Keratinocyte (primary cell): ENCODE measurements at regions not wholly inside any gene's neighbourhood (a gene's known extent, or its start where the extent isn't known, plus 50 kb on each side); places are given as distances from the start of the nearest gene placed in this dataset.

Experiments
- DNase-seq: peaks from one replicate; pipeline ENCODE4 v3.0.0-alpha.2; 2011; ENCODE audit warnings: low read depth, missing footprints, low spot score
- FAIRE-seq: peaks from 2 replicates; lab custom pipeline; 2011; peaks lifted over from hg19 to GRCh38; lab: Jason Lieb, UNC
- H2AFZ ChIP-seq: 2 replicates; pipeline ENCODE4 v1.6.0; 2012; ENCODE audit warnings: low read length, control low read depth, inconsistent platforms; ENCODE audit not compliant: control insufficient read depth
- H3K27ac ChIP-seq: 2 replicates; pipeline ENCODE4 v1.5.1; 2011; ENCODE audit warnings: low read length; ENCODE audit not compliant: control insufficient read depth, insufficient read depth
- H3K27me3 ChIP-seq: 3 replicates; pipeline ENCODE4 v1.6.0; 2011; ENCODE audit warnings: low read length; ENCODE audit not compliant: control insufficient read depth, insufficient read depth; ENCODE audit errors: extremely low read depth
- H3K36me3 ChIP-seq, 2 experiments: 2 replicates in 1 of 2; 3 replicates in 1 of 2; pipeline ENCODE4 v1.5.1; 2011; ENCODE audit warnings: low read length in 2 of 2, mild to moderate bottlenecking in 1 of 2; ENCODE audit not compliant: control insufficient read depth in 2 of 2, insufficient read depth in 2 of 2; ENCODE audit errors: extremely low read depth in 1 of 2
- H3K4me1 ChIP-seq: 3 replicates; pipeline ENCODE4 v1.5.1; 2011; ENCODE audit warnings: low read length; ENCODE audit not compliant: control insufficient read depth, insufficient read depth; ENCODE audit errors: extremely low read depth
- H3K4me2 ChIP-seq: 3 replicates; pipeline ENCODE4 v1.6.0; 2011; ENCODE audit warnings: low read depth, low read length; ENCODE audit not compliant: control insufficient read depth, insufficient read depth; ENCODE audit errors: extremely low read depth
- H3K4me3 ChIP-seq, 3 experiments: fragments of 200-600 bp in 1 of 3; sonication (generic) in 1 of 3; 2 replicates in 2 of 3; 3 replicates in 1 of 3; pipeline ENCODE4 v1.5.1; 2011 to 2016; ENCODE audit warnings: low read length in 3 of 3, mild to moderate bottlenecking in 3 of 3, control low read depth in 2 of 3, inconsistent platforms in 1 of 3, low read depth in 1 of 3, mixed read lengths in 1 of 3, mixed run types in 1 of 3, moderate library complexity in 1 of 3; ENCODE audit not compliant: control insufficient read depth in 2 of 3, insufficient read depth in 2 of 3; ENCODE audit errors: extremely low read depth in 1 of 3
- H3K79me2 ChIP-seq: 2 replicates; pipeline ENCODE4 v1.6.0; 2012; ENCODE audit warnings: low read length; ENCODE audit not compliant: control insufficient read depth, insufficient read depth
- H3K9ac ChIP-seq: 3 replicates; pipeline ENCODE4 v1.6.0; 2011; ENCODE audit warnings: low read length; ENCODE audit not compliant: control insufficient read depth, insufficient read depth; ENCODE audit errors: extremely low read depth
- H3K9me1 ChIP-seq: 3 replicates; pipeline ENCODE4 v1.6.0; 2011; ENCODE audit warnings: low read length; ENCODE audit not compliant: control insufficient read depth, insufficient read depth; ENCODE audit errors: extremely low read depth
- H3K9me3 ChIP-seq: 2 replicates; pipeline ENCODE4 v1.5.1; 2012; ENCODE audit warnings: low read depth, low read length; ENCODE audit not compliant: control insufficient read depth
- H4K20me1 ChIP-seq: 3 replicates; pipeline ENCODE4 v1.6.0; 2011; ENCODE audit warnings: low read length; ENCODE audit not compliant: control insufficient read depth, insufficient read depth; ENCODE audit errors: extremely low read depth
- EZH2 ChIP-seq: IDR thresholded peaks from one replicate; pipeline ENCODE4 v1.6.1; 2012; ENCODE audit warnings: inconsistent platforms, mild to moderate bottlenecking, low read length, moderate library complexity
- dilution Hi-C: fragments of 300-500 bp; cut with MboI; formaldehyde crosslinking; loops from one replicate; pipeline ENCODE4 v1.7.0; 2020; ENCODE audit warnings: low sequenced_read_pairs; ENCODE audit not compliant: extremely low pct_ligation_motif_present
- TF ChIP-seq, protein P1 (sequence below), 3 experiments: IDR thresholded peaks in 1 of 3; conservative IDR thresholded peaks in 1 of 3; optimal IDR thresholded peaks in 1 of 3; 2 replicates in 2 of 3; 3 replicates in 1 of 3; pipeline versions ENCODE3 to v1.5.1; 2011; ENCODE audit warnings: low read length in 3 of 3, mild to moderate bottlenecking in 3 of 3, moderate library complexity in 2 of 3, control low read depth in 1 of 3, inconsistent platforms in 1 of 3; ENCODE audit not compliant: insufficient read depth in 2 of 3; ENCODE audit errors: extremely low read depth in 1 of 3

DNA sequence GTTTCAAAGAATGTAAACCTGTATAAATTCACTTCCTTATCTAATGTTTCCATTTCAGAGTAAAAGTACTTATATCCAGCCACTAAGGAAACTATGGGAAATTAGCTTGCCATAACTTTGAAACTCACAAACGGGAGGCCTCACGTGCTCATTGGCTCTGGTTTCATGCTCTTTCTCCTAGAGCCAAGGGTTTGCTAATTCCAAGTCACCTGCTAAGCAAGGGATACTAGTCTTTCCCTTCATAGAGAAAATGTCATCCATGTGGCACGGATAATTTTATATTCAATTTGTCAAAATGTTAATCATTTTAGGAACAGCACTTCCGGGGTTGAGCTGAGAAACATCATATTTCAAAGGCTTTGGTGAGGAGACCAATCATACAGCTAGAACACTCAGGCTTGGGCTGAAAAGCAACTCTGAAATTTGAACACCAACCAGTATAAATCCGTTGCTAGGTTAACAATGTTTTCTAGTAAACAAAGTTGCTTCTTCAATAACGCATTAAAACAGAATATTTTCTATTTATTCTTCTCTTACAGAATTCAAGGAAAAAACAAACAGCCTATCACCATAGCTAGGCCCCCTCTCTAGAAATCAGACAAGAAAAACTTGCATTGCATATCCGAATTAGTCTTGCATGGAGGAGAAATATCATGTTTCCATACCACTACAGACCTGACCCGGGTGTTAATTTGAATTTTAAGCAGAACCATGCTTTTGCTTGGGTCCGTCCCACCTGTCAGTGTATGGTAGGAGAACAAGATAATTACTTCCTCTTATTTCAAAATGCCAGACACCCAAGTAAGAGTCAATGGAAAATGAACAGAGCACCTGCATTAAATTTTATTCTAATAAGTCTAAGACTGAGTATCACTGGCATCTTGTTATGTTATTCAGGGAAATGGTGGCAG is 196.1 kb upstream of the ESRRG start:
- Histone ChIP-seq H3K79me2 (no peaks in the 10 kb centered on the region), H3K4me2 (no peak overlapping the region)
- no peak for FAIRE-seq

DNA sequence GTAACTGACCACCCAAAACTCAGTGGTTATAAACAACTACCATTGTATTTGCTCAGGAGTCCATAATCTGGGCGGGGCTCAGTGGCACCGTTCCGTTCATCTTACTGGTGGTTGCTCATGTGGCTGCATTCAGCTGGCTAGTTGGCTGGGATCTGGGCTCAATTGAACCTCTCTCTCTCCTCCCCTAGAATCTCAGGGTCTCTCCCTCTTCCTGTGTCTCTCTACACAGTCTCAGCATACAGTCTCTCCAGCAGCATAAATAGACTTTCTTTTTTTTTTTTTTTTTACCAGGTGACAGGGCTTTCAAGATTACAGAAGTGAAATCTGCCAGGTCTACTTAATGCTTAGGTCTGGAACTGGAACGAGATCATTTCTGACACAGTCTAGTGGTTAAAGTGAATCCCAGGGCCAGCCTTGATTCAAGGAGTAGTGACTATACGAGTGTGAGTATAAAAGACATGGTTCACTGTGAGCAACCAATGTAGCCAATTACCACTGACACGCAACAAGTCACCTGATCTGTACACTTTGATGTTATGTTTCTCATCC is 193.7 kb upstream of the ESRRG start:
- Histone ChIP-seq H3K9me1 (no peaks in the 10 kb centered on the region), H3K4me1 (no peaks in the 10 kb centered on the region), H4K20me1 (no peaks in the 10 kb centered on the region), H3K9ac (no peak overlapping the region), H3K36me3 (no peaks in the 10 kb centered on the region), H3K4me3 (no peak overlapping the region), H3K79me2 (no peaks in the 10 kb centered on the region), H3K27ac (no peak overlapping the region), H3K4me2 (no peak overlapping the region), H3K27me3 (no peaks in the 10 kb centered on the region), H2AFZ (no peak overlapping the region), H3K9me3 (no peaks in the 10 kb centered on the region)
- FAIRE-seq (no peak), DNase-seq (no peak)
- TF ChIP-seq EZH2: no peak
- TF ChIP-seq, protein P1, sequence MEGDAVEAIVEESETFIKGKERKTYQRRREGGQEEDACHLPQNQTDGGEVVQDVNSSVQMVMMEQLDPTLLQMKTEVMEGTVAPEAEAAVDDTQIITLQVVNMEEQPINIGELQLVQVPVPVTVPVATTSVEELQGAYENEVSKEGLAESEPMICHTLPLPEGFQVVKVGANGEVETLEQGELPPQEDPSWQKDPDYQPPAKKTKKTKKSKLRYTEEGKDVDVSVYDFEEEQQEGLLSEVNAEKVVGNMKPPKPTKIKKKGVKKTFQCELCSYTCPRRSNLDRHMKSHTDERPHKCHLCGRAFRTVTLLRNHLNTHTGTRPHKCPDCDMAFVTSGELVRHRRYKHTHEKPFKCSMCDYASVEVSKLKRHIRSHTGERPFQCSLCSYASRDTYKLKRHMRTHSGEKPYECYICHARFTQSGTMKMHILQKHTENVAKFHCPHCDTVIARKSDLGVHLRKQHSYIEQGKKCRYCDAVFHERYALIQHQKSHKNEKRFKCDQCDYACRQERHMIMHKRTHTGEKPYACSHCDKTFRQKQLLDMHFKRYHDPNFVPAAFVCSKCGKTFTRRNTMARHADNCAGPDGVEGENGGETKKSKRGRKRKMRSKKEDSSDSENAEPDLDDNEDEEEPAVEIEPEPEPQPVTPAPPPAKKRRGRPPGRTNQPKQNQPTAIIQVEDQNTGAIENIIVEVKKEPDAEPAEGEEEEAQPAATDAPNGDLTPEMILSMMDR (optimal IDR thresholded peaks at IDR 0.05 in 1 of 3, IDR thresholded peaks at IDR 0.05 in 1 of 3, conservative IDR thresholded peaks at IDR 0.05 in 1 of 3; ENCODE audit: extremely low read depth in 1 of 3, insufficient read depth in 2 of 3, low read length in 3 of 3): no peak
- dilution Hi-C loops: no loop called here

More for the DNA sequence above, 196.1 kb upstream of the ESRRG start:
- DNase-seq: no peak
- Histone ChIP-seq H3K9ac (no peak overlapping the region), H4K20me1 (no peaks in the 10 kb centered on the region), H3K9me1 (no peaks in the 10 kb centered on the region), H3K9me3 (no peaks in the 10 kb centered on the region), H3K27me3 (no peaks in the 10 kb centered on the region), H3K4me1 (no peaks in the 10 kb centered on the region), H3K36me3 (no peaks in the 10 kb centered on the region), H3K4me3 (no peak overlapping the region), H3K27ac (no peak overlapping the region), H2AFZ (no peak overlapping the region)
- dilution Hi-C loops: no loop called here
- TF ChIP-seq, protein P1 (optimal IDR thresholded peaks at IDR 0.05 in 1 of 3, IDR thresholded peaks at IDR 0.05 in 1 of 3, conservative IDR thresholded peaks at IDR 0.05 in 1 of 3; ENCODE audit: extremely low read depth in 1 of 3, insufficient read depth in 2 of 3, low read length in 3 of 3): no peak
- TF ChIP-seq EZH2: no peak
